MM.1S (cell line): ENCODE measurements at regions not wholly inside any gene's neighbourhood (a gene's known extent, or its start where the extent isn't known, plus 50 kb on each side); places are given as distances from the start of the nearest gene placed in this dataset.

Experiments
- DNase-seq: peaks from one replicate; pipeline ENCODE4 v3.0.0-alpha.2; 2015
- H2AFZ ChIP-seq: fragments of 300-600 bp; sonication (generic); 2 replicates; pipeline ENCODE4 v1.6.0; 2016; ENCODE audit warnings: antibody characterized with exemption, low read length
- H3F3A ChIP-seq: fragments of 300-600 bp; sonication (generic); 2 replicates; pipeline ENCODE4 v1.6.1; 2016; ENCODE audit warnings: mild to moderate bottlenecking, antibody characterized with exemption, low read length, moderate library complexity, mixed read lengths; ENCODE audit not compliant: insufficient read depth
- H3K27ac ChIP-seq: fragments of 300-600 bp; sonication (generic); 2 replicates; pipeline ENCODE4 v1.5.1; 2016; ENCODE audit warnings: mild to moderate bottlenecking, low read length
- H3K27me3 ChIP-seq: fragments of 300-600 bp; sonication (generic); replicated peaks from 2 replicates; pipeline ENCODE4 v1.6.0; 2016; ENCODE audit warnings: low read length; ENCODE audit not compliant: insufficient read depth
- H3K36me3 ChIP-seq: fragments of 300-600 bp; sonication (generic); replicated peaks from 2 replicates; pipeline ENCODE4 v1.6.1; 2016; ENCODE audit warnings: mild to moderate bottlenecking, low read length, mixed read lengths; ENCODE audit not compliant: insufficient read depth
- H3K4me1 ChIP-seq: fragments of 300-600 bp; sonication (generic); 2 replicates; pipeline ENCODE4 v1.6.1; 2016; ENCODE audit warnings: low read length, mixed read lengths
- H3K4me2 ChIP-seq: fragments of 300-600 bp; sonication (generic); 2 replicates; pipeline ENCODE4 v1.6.0; 2016; ENCODE audit warnings: low read depth, low read length
- H3K4me3 ChIP-seq: fragments of 300-600 bp; sonication (generic); 2 replicates; pipeline ENCODE4 v1.5.1; 2016; ENCODE audit warnings: low read length, mixed read lengths
- H3K79me2 ChIP-seq: fragments of 300-600 bp; sonication (generic); 2 replicates; pipeline ENCODE4 v1.6.1; 2016; ENCODE audit warnings: mixed run types, low read length, mixed read lengths
- H3K9ac ChIP-seq: fragments of 300-600 bp; sonication (generic); 2 replicates; pipeline ENCODE4 v1.6.1; 2016; ENCODE audit warnings: low read length, mixed read lengths
- H3K9me2 ChIP-seq: fragments of 300-600 bp; sonication (generic); replicated peaks from 2 replicates; pipeline ENCODE4 v1.6.1; 2016; ENCODE audit warnings: mild to moderate bottlenecking, low read length, mixed read lengths; ENCODE audit not compliant: insufficient read depth
- H3K9me3 ChIP-seq: fragments of 300-600 bp; sonication (generic); replicated peaks from 2 replicates; pipeline ENCODE4 v1.6.1; 2016; ENCODE audit warnings: mild to moderate bottlenecking, low read length, mixed read lengths; ENCODE audit not compliant: insufficient read depth
- H4K20me1 ChIP-seq: fragments of 300-600 bp; sonication (generic); 2 replicates; pipeline ENCODE4 v1.6.1; 2016; ENCODE audit warnings: mild to moderate bottlenecking, low read length, moderate library complexity, mixed read lengths; ENCODE audit not compliant: insufficient read depth
- EZH2 ChIP-seq: fragments of 300-600 bp; sonication (generic); optimal IDR thresholded peaks from 2 replicates; pipeline ENCODE3; 2017; ENCODE audit warnings: low read depth, mild to moderate bottlenecking, antibody characterized with exemption, low read length, mixed read lengths
- EZH2phosphoT487 ChIP-seq: fragments of 300-600 bp; sonication (generic); IDR thresholded peaks from 2 replicates; pipeline ENCODE4 v1.6.1; 2018; ENCODE audit warnings: antibody characterized with exemption, low read length
- TF ChIP-seq, protein P1 (sequence below): fragments of 300-600 bp; sonication (generic); IDR thresholded peaks from 2 replicates; pipeline ENCODE4 v1.5.1; 2016; ENCODE audit warnings: antibody characterized with exemption, low read length, mixed read lengths

GRCh38 chr13:44197791-44198770 lies 175.5 kb upstream of the SERP2 start:
- no peaks in the 10 kb centered on the region for H3K9me2 ChIP-seq
- peak; percentile 64 for DNase-seq
- no peaks in the 10 kb centered on the region for H3K27me3 ChIP-seq
- H3K79me2 ChIP-seq: no peaks in the 10 kb centered on the region
- peak overlapping the region; percentile 39; the same call in 1 of the 2 replicates for H3K4me2 ChIP-seq
- peaks cover 23% of the 10 kb centered on the region for H3K4me1 ChIP-seq
- no peaks in the 10 kb centered on the region for H4K20me1 ChIP-seq
- peak overlapping the region; percentile 64; the same call in 1 of the 2 replicates for H3K27ac ChIP-seq
- no peaks in the 10 kb centered on the region for H3K36me3 ChIP-seq
- H3F3A ChIP-seq: peaks cover 11% of the 10 kb centered on the region; the same call in 1 of the 2 replicates
- H3K4me3 ChIP-seq: no peak overlapping the region
- no peak overlapping the region for H3K9ac ChIP-seq
- TF ChIP-seq, protein P1, sequence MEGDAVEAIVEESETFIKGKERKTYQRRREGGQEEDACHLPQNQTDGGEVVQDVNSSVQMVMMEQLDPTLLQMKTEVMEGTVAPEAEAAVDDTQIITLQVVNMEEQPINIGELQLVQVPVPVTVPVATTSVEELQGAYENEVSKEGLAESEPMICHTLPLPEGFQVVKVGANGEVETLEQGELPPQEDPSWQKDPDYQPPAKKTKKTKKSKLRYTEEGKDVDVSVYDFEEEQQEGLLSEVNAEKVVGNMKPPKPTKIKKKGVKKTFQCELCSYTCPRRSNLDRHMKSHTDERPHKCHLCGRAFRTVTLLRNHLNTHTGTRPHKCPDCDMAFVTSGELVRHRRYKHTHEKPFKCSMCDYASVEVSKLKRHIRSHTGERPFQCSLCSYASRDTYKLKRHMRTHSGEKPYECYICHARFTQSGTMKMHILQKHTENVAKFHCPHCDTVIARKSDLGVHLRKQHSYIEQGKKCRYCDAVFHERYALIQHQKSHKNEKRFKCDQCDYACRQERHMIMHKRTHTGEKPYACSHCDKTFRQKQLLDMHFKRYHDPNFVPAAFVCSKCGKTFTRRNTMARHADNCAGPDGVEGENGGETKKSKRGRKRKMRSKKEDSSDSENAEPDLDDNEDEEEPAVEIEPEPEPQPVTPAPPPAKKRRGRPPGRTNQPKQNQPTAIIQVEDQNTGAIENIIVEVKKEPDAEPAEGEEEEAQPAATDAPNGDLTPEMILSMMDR: no peak
- TF ChIP-seq EZH2 (no peak), EZH2phosphoT487 (no peak)
- no peaks in the 10 kb centered on the region for H3K9me3 ChIP-seq
- H2AFZ ChIP-seq: no peak overlapping the region

- no peak for TF ChIP-seq EZH2
- TF ChIP-seq, protein P1: no peak
- Histone ChIP-seq H3K4me1 (peaks cover 23% of the 10 kb centered on the region), H3K9me3 (no peaks in the 10 kb centered on the region), H3K9ac (no peak overlapping the region), H4K20me1 (no peaks in the 10 kb centered on the region), H3K4me2 (peak overlapping the region; percentile 39; the same call in 1 of the 2 replicates), H3K9me2 (no peaks in the 10 kb centered on the region), H3K27me3 (no peaks in the 10 kb centered on the region), H3K36me3 (no peaks in the 10 kb centered on the region), H3F3A (peaks cover 11% of the 10 kb centered on the region; the same call in 1 of the 2 replicates), H2AFZ (no peak overlapping the region), H3K4me3 (no peak overlapping the region), H3K27ac (peak overlapping the region; percentile 64; the same call in 1 of the 2 replicates), H3K79me2 (no peaks in the 10 kb centered on the region)
- no peak for DNase-seq
Observed at GRCh38 chr13:44198826-44199225, 174.8 kb upstream of the SERP2 start.

DNA sequence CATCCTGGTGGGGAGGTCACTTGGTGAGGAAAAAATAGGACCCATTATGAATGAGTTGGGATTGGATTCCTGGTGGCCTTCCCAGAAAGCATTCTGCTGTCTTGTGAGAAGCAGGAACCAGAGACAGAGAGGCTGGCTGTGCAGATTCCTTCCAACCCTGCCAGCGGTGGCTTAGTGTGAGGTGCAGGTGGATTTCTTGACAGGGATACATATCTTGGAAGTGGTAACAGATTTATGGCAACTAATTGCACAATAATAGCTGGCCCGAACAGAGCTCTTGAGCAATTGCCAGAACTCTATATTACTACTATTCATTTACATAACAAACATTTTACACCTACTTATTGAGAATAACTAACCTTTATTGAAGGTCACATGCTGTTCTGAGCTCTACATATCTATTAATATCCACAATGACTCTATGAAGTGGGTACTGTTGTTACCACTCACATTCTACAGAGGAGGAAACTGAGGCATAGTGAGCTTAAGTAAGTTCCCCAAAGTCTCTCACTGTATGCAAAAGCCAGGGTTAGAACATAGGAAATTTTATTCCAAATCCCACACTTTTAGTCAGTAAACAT lies 173.9 kb upstream of the SERP2 start:
- no peaks in the 10 kb centered on the region for H3K9me3 ChIP-seq
- H3K79me2 ChIP-seq: no peaks in the 10 kb centered on the region
- no peak for DNase-seq
- peaks cover 23% of the 10 kb centered on the region for H3K4me1 ChIP-seq
- no peak for TF ChIP-seq EZH2phosphoT487
- TF ChIP-seq, protein P1: no peak
- TF ChIP-seq EZH2: no peak
- H3F3A ChIP-seq: peaks cover 11% of the 10 kb centered on the region; the same call in 1 of the 2 replicates
- H3K4me3 ChIP-seq: no peak overlapping the region
- no peaks in the 10 kb centered on the region for H3K36me3 ChIP-seq
- H3K4me2 ChIP-seq: no peak overlapping the region
- no peaks in the 10 kb centered on the region for H3K9me2 ChIP-seq
- no peak overlapping the region for H3K9ac ChIP-seq
- H3K27ac ChIP-seq: no peak overlapping the region
- H3K27me3 ChIP-seq: no peaks in the 10 kb centered on the region
- H4K20me1 ChIP-seq: no peaks in the 10 kb centered on the region
- no peak overlapping the region for H2AFZ ChIP-seq
